HG03457 (cell line): ENCODE measurements at regions not wholly inside any gene's neighbourhood (a gene's known extent, or its start where the extent isn't known, plus 50 kb on each side); places are given as distances from the start of the nearest gene placed in this dataset.

Experiments
- ATAC-seq: cut with Tn5 transposase; IDR thresholded peaks from one replicate; pipeline ENCODE4 v1.9.1; 2021; ENCODE audit warnings: moderate number of reproducible peaks; ENCODE audit not compliant: unreplicated experiment

DNA sequence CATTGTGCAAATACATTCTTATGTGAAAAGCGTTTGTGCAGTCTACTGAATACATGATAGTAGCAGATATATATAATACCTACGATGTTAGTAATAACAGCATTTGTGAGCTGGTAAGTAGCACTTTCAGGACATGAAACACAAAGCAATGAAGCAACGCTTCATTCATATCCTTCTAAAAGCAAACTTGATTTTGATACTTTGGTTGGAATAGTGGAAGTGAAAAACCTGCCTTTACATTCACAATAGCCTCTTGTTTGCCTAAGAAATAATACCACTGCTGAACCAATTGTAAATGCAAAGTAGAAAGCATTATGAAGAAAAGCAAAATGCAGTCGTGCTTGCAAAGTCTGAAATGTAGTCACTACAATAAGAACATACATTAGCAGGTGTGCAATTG lies 926.3 kb downstream of the FSTL5 start:
- ATAC-seq, result no peak

DNA sequence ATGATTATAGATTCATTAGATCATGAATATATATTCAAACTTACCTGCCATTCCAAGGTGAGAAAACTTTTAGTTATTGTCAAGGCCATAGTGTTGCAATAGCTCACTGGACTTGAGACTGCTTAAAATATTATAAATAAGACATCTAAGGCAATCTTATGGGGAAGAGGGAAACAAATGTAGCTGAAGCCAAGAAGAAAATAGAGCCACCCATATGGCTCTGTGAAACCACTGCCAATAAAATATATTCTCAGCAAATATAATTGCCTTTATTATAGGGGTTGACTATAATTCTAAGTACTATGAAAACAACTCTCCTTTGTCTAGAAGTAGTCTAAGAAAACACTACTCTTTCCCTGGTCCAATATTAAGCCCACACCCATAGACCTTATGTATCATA lies 938.5 kb downstream of the FSTL5 start:
- no peak for ATAC-seq

DNA sequence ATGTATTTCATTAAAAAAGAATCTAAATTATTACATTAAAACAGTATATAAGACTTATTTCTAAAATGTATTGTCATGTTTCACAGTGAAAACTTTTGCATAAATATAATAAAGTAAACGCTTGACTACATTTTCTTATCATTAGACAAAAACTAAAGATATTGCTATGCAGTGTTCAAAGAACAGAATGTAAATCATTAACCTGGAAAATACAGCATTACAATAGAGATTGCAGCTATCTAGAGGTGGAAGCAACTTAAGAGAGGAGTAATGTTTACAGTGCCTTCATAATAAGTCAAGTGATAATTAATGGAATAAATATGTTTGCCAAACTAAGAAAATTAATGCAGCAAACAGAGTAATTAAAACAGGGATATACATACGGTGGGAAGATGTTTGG lies 940.9 kb downstream of the FSTL5 start:
- no peak for ATAC-seq

DNA sequence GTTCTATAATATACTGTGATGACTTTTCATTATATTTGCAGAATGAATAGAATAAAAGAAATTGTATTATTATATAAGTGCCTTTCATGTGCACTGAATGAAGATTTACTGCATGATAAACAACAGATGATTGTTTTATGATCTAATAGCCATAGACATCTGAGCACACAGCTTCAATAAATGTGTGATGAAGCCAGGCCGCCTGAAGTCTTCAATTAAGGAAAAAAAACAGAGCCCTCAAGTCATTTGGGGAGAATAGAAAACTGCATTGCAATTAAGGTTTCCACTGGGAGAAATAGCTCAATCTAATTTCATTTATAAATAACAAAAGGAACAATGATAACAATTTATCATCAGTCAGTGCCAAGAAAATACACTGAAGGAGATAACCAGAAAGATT lies 955.2 kb downstream of the FSTL5 start:
- no peak for ATAC-seq

DNA sequence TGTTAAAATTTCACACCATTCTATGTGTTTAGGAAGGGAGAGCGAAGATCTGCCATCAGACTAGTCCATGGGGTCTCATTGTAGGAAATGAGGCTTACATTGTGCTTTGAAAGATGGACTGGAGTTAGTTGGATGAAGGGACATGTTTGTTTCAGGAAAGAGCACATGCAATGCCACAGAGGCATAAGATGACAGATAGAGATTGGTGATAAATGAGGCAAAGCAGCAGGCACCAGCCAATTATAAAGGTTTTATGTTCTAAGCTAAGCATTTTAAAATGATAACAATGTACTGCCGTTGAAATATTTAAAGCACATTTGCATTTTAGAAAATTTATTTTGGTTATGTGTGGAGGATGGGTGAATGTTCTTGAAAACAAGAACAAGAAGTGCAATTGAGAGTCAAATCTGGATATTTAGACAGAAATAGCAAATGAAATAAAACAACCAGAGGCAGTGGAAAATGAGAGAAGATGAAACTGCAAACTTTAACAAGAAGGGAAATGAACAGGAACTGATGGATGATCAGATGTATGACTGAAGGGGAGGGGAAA lies 957.2 kb downstream of the FSTL5 start:
- no peak for ATAC-seq

DNA sequence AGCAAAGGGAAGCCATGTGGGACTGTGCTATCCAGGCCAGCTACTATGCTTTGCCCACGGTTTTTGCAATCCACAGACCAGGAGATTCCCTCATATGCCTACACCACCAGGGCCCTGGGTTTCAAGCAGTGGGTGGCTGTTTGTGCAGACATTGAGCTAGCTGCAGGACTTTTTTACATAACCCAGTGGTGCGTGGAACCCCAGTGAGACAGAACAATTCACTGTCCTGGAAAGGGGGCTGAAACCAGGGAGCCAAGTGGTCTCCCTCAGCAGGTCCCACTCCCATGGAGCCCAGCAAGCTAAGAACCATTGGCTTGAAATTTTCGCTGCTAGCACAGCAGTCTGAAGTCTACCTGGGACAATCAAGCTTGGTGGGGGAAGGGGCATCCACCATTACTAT lies 959.9 kb downstream of the FSTL5 start:
- ATAC-seq, result no peak

DNA sequence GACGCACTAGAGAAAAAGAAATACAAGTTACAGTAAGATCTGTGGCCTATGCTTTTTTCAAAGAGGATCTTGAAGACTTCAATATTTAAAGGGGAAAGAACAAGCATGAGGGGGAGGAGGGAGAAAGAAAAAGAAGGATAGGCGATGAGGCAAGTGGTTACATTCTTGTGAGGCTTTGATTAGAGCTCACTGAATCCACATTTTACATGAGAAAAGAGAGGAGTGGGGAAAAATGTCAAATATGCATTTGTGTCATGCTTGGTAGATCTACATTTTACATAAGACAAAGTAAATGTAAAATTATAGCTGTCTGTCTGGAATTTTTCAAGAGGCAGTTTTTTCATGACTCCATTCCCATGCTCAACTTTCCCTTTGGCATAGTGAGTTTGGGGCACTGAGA lies 965.9 kb downstream of the FSTL5 start:
- no peak for ATAC-seq

DNA sequence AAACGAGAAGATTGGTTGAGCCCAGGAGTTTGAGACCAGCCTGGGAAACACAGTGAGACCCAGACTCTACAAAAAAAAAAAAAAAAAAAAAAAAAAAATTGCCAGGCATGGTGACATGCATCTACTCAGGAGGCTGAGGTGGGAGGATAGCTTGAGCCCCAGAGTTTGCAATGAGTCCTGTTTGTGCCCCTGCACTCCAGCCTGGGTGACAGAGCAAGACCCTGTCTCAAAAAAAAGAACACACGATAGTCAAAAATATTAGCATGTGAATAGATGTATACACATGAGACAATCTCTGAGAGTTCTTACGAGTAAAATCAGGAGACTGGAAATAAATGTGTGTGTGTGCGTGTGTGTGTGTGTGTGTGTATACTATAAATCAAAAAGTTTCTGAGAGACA lies 966.3 kb downstream of the FSTL5 start:
- no peak for ATAC-seq

DNA sequence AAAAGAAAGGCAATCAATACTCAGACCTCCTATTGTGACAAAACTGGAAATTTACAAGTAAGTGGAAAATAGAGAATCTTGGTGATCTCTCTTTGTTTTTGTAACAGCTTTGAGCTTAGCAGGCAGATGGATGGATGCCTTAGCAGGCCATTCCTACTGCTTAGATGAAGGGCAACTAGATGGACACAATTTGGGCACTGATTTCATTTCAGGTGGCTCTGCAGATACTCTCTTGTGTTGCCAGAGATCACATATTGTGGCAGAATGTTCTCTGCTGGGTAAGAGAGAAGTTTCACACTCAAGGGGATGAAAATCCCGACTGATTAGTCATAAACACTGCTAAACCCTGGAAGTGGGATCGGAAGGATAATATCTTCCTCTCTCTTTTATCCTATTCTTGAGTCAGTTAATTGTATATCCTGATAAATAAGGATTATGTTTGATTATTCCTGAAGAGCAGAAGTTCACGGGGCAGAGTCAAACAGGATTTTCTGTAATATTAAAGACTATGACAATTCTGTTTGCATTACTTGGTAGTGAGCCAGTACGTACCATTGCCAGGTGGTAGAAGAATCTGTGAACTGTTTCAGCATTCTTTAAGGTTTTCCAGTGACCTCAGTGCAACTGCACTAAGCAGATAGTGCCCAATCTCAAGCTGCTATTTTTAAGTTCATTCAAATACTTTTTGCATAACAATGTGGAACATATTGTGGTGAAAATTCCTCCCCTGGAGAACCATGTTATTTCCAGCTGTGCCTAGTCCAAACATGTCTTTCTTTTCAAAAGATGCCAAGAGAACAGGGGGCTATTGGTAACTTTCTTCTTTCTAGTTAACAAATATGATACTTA lies 974.3 kb downstream of the FSTL5 start:
- no peak for ATAC-seq

DNA sequence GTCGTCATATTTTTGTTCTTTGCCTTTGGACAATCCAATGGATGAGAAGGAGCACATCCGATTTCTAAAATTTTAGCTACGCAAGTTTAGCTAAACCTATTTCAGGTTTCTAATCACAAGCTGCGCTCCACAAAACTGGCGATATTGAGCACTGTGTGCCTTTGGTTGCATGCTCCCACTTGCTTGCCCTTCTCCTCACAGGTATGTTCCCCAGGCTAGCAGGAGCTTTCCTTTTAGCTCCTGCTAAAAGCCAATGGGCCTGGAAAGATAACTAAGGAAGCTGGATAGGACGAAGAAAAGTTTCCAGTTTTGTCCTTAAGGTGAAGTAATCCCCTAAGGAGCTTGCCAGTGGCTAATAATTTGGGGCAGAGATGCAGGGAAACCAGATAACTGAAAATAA lies 975.2 kb downstream of the FSTL5 start:
- ATAC-seq, result no peak

DNA sequence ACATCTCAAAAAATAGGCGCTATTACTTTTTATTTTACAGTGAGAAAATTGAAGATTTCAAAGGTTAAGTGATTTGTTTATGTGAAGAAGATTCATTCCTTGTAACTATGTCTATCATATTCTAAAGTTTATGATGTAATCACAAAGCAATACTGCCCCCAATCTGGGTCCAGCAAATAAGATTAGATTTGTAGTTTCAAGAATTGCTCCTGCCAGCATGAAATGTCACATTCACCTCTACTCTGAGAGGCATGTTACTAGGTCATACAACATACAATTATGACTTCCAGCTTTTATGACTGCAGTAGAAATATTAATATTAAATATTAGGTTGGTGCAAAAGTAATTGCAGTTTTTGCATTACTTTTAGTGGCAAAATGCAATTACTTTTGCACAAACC lies 976.2 kb downstream of the FSTL5 start:
- ATAC-seq, result no peak

DNA sequence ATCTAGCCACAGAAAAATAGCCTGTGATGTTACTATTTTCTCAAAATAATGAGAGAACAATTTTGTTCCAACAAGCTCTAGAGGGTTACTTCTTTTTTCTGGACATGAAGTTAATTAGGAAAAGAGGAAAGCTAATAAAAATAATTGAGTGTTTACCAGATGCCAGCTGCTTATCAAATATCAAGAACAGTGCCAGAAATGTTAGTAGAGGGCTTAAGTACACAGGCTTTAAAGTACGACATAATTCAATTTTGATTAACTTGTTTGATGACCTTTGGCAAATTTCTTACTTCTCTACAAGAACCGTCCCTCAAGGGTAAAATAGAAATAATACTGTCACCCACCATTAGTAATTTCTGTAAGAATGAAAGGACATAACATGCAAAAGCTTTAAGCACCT lies 977.0 kb downstream of the FSTL5 start:
- no peak for ATAC-seq

DNA sequence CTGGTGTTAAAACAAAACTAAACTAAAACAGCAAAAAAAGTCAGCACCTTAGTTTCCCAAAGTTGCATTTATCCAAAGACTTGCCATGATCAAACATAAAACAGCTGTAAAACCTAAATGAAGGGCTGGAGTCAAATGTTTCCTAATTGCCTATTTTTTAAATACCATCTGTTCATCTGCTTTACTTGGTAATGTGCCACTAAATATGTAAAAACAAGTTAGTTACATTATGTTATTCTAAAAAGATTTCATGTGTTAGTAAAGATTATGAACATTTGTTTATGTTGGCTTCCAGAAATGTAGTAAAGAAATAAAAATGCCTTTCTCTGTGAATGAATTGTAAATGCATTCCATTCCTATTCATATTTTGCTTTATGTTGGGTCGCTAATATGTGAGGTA lies 977.8 kb downstream of the FSTL5 start:
- ATAC-seq, result no peak

DNA sequence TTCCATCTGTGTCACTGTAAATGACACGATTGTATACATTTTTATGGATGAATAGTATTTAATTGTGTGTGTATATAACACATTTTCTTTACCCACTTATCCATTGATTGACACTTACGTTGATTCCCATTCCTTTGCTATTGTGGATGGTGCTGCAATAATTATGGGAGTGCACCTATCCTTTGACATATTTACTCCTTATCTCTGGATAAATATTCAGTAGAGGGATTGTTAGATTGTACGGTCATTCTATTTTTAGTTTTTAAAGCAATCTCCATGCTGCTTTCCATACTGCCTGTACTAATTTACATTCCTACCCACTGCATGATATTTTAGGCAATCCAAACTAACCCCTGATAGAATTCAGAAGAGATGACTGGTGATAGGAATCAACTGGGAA lies 980.1 kb downstream of the FSTL5 start:
- no peak for ATAC-seq

DNA sequence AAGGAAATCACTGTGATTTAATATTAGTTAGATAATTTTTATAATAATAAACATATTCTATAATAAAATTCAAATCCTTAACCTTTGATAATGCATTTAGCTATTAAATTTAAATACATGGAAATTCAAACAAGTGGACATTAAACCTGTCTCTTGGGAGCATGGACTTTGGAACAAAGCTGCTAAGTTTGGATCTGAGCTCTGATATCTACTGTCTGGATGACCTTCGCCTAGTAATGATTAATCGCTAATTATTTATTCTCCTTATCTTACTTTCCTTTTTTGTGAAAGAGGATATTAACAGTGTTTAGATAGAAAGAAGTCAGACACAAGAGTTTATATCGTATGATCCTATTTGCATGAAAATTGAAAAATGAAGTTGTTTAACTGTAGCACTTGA lies 980.9 kb downstream of the FSTL5 start:
- ATAC-seq, result no peak

DNA sequence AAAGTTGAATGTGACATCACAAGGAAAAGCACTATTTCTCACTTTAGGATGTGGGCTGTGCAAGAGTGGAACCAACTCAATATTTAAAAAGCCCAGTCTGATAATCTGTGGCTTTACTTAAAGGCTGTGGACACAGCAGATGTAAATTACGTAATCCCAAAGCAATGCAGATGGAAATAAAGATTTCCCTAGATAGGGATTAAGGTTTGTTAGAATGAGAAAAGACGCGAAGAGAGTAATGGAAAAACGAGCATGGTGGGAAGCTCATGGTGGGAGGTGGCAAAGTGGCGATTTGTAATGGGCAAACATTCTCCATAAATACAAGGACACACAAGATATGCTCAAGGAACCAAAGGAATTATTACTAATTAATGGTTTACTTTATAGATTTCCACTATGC lies 985.5 kb downstream of the FSTL5 start:
- no peak for ATAC-seq

DNA sequence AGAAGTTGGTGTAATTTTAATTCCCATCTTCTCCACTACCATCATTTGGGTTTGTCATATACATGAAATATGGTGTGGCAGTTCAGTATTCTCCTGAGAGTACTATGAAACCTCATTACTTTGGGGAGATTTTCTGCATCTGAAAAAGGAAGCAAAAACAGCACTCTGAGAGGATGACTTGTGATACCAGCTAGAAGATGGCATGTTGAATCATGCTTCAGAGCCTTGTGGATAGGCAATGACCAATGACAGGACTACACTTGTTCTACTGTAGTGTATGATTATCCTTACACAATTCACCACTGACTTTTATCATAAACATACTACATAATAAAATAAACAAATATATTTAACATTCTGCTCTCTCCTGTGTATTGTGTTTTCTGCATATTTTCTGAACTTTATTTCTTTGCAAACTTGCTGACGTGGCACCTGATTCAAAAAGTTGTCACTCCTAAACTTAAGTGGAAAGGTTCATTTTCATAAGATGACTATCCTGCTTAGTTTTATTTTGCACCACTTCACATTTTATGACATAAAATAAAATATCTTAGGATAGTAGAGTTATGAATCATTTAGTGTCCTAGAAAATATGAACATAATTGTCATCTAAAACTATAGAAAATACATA lies 991.3 kb downstream of the FSTL5 start:
- no peak for ATAC-seq

DNA sequence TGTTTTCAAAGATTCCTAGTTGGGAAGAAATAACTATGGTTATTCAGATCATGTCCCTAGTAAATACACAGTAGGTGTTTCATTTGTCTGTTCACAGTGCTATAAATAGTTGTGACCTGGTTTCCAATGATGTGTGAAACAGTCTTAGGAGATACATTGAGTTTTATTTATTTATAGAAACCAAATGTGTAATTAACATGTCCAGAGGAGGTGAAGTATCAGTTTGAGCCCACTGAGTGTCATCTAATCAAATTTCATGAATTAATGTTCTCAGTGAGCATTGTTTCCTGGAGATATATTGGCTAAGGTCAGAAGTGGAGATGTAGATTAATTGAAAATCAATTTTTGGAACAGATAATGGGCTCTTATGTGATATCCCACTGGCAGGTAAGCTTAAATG lies 996.3 kb downstream of the FSTL5 start:
- ATAC-seq, result no peak

DNA sequence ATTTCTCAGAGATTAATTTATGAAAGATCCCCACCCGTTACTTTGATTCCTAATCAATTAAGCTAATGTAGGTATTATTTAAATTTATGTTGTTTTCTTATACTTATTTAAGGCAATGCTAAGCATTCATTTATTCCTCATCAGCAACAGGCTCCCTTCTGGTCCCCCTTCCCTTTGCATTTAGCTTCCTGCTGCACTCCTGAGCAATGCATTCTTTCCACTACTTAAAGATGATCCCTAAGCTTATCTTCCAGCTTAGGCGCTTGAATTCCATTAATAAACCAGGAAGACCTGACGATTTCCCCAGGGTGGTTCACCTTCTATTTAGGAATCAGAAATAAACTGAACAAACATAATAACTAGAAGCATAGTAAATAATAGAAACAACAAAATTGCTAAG lies 1003.1 kb downstream of the FSTL5 start:
- ATAC-seq, result no peak

DNA sequence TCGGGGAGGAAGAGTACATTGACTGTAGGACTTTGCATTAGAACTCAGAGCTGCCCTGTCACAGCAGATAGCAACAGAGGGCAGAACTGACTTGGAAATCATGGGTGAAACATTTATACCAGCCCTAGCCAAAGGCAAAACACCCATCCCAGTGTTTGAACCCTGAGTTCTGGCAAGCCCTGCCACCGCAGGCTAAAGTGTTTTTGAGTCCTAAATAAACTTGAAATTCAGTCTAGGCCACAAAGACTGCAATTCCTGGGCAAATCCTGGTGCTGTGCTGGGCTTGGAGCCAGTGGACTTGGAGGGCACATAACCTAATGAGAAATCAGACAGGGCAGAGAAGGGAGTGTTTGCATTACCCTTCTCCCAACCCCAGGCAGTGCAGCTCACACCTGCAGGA lies 1015.7 kb downstream of the FSTL5 start:
- ATAC-seq, result no peak

DNA sequence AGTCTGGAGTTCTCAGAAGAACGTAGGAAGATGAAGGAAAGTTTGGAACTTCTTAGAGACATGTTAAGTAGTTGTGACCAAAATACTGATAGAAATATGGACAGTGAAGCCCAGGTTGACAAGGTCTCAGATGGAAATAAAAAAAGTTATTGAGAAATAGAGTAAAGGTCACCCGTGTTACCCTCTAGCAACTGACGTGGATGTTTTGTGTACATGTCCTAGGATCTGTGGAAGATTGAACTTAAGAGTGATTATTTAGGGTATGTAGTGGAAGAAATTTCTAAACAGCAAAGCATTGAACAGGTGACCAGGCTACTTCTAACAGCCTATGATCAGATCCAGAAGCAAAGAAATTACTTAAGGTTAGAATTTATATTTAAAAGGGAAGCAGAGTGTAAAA lies 1020.4 kb downstream of the FSTL5 start:
- ATAC-seq, result no peak

DNA sequence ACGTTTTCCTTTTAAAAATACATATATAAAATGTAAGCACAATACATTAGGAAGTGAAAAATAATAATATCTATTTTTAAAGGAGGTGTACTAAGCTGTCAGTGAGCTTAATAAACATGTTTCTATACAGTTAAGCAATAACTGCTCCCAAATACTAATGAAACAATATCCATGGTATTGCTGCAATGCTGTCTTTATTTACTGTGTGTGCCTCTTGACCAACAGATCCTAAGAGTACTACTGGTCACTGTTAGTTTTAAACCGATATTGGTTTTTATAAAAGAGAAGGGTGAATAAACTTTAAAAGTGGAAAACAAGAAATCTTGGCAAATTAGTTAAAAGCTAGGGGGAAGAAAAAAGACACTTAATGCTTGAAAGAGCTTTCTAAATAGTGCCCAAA lies 1029.0 kb downstream of the FSTL5 start:
- ATAC-seq, result no peak
